ENCODE measurements at regions not wholly inside any gene's neighbourhood (a gene's known extent, or its start where the extent isn't known, plus 50 kb on each side); places are given as distances from the start of the nearest gene placed in this dataset.
A peak's percentile ranks its signal among the peaks of the same experiment; 100 is the strongest.

GRCh38 chr9:36728651-36729520 lies 156.2 kb downstream of the MELK start:
- Histone ChIP-seq H3F3A (ENCODE audit: insufficient read depth) (no peaks in the 10 kb centered on the region), H3K9ac (no peak overlapping the region), H3K4me2 (ENCODE audit: unreplicated experiment) (no peak overlapping the region), H3K9me2 (ENCODE audit: insufficient read depth) (no peaks in the 10 kb centered on the region), H3K36me3 (ENCODE audit: low read depth) (no peaks in the 10 kb centered on the region), H3K4me1 (ENCODE audit: insufficient read depth) (no peaks in the 10 kb centered on the region), H3K27ac (no peak overlapping the region), H2AFZ (no peak overlapping the region), H3K79me2 (ENCODE audit: insufficient read depth) (no peaks in the 10 kb centered on the region), H3K4me3 (no peak overlapping the region), H3K27me3 (replicated peaks; ENCODE audit: insufficient read depth) (peaks cover 11% of the 10 kb centered on the region; the same call in 1 of the 2 replicates), H3K9me3 (ENCODE audit: low read depth) (no peaks in the 10 kb centered on the region), H4K20me1 (ENCODE audit: insufficient read depth) (no peaks in the 10 kb centered on the region)
- in situ Hi-C loops (cut with MboI), result no loop called here
- TF ChIP-seq EZH2phosphoT487 (IDR thresholded peaks at IDR 0.05; ENCODE audit: insufficient read depth, low read depth) (no peak), EZH2 (IDR thresholded peaks at IDR 0.05; ENCODE audit: insufficient read depth, poor library complexity, severe bottlenecking) (no peak)
- peak; percentile 70 for DNase-seq
- 36 to 42% methylated on average over 5 of the region's 5 CpGs for WGBS, 2 experiments (ENCODE audit: low coverage in 1 of 2, low lambda C conversion rate in 2 of 2, missing lambda C conversion rate in 2 of 2)

GRCh38 chr9:36729906-36730305 lies 157.2 kb downstream of the MELK start:
- no peaks in the 10 kb centered on the region for H3K9me3 ChIP-seq (ENCODE audit: low read depth)
- no peaks in the 10 kb centered on the region for H3K4me1 ChIP-seq (ENCODE audit: insufficient read depth)
- no peak overlapping the region for H2AFZ ChIP-seq
- H3K9ac ChIP-seq, result no peak overlapping the region
- in situ Hi-C loops (cut with MboI), result no loop called here
- no peaks in the 10 kb centered on the region for H3K9me2 ChIP-seq (ENCODE audit: insufficient read depth)
- H3K79me2 ChIP-seq (ENCODE audit: insufficient read depth), result no peaks in the 10 kb centered on the region
- WGBS, 2 experiments (ENCODE audit: low coverage in 1 of 2, low lambda C conversion rate in 2 of 2, missing lambda C conversion rate in 2 of 2), result 49 to 50% methylated on average over 2 of the region's 2 CpGs
- H4K20me1 ChIP-seq (ENCODE audit: insufficient read depth), result no peaks in the 10 kb centered on the region
- H3K4me3 ChIP-seq, result no peak overlapping the region
- no peaks in the 10 kb centered on the region for H3F3A ChIP-seq (ENCODE audit: insufficient read depth)
- no peak overlapping the region for H3K4me2 ChIP-seq (ENCODE audit: unreplicated experiment)
- no peak for TF ChIP-seq EZH2phosphoT487 (IDR thresholded peaks at IDR 0.05; ENCODE audit: insufficient read depth, low read depth)
- TF ChIP-seq EZH2 (IDR thresholded peaks at IDR 0.05; ENCODE audit: insufficient read depth, poor library complexity, severe bottlenecking), result no peak
- H3K27ac ChIP-seq, result no peak overlapping the region
- H3K27me3 ChIP-seq (replicated peaks; ENCODE audit: insufficient read depth), result peaks cover 14% of the 10 kb centered on the region; the same call in 1 of the 2 replicates
- no peak for DNase-seq
- no peaks in the 10 kb centered on the region for H3K36me3 ChIP-seq (ENCODE audit: low read depth)

GRCh38 chr9:36730414-36730813 lies 157.7 kb downstream of the MELK start:
- TF ChIP-seq EZH2phosphoT487 (IDR thresholded peaks at IDR 0.05; ENCODE audit: insufficient read depth, low read depth), result no peak
- no peak for TF ChIP-seq EZH2 (IDR thresholded peaks at IDR 0.05; ENCODE audit: insufficient read depth, poor library complexity, severe bottlenecking)
- 30 to 48% methylated on average over 5 of the region's 5 CpGs for WGBS, 2 experiments (ENCODE audit: low coverage in 1 of 2, low lambda C conversion rate in 2 of 2, missing lambda C conversion rate in 2 of 2)
- H3K9me3 ChIP-seq (ENCODE audit: low read depth), result no peaks in the 10 kb centered on the region
- no peaks in the 10 kb centered on the region for H3K79me2 ChIP-seq (ENCODE audit: insufficient read depth)
- H3K4me3 ChIP-seq, result no peak overlapping the region
- H3K36me3 ChIP-seq (ENCODE audit: low read depth), result no peaks in the 10 kb centered on the region
- no peaks in the 10 kb centered on the region for H3K4me1 ChIP-seq (ENCODE audit: insufficient read depth)
- H3K27me3 ChIP-seq (replicated peaks; ENCODE audit: insufficient read depth), result peaks cover 14% of the 10 kb centered on the region
- H3K27ac ChIP-seq, result no peak overlapping the region
- H3K4me2 ChIP-seq (ENCODE audit: unreplicated experiment), result no peak overlapping the region
- no peak overlapping the region for H3K9ac ChIP-seq
- H3F3A ChIP-seq (ENCODE audit: insufficient read depth), result no peaks in the 10 kb centered on the region
- no peaks in the 10 kb centered on the region for H3K9me2 ChIP-seq (ENCODE audit: insufficient read depth)
- in situ Hi-C loops (cut with MboI), result no loop called here
- H4K20me1 ChIP-seq (ENCODE audit: insufficient read depth), result no peaks in the 10 kb centered on the region
- no peak for DNase-seq
- H2AFZ ChIP-seq, result no peak overlapping the region

GRCh38 chr9:36731068-36731956 lies 158.6 kb downstream of the MELK start:
- Histone ChIP-seq H3K9ac (no peak overlapping the region), H3K79me2 (ENCODE audit: insufficient read depth) (no peaks in the 10 kb centered on the region), H3K9me3 (ENCODE audit: low read depth) (no peaks in the 10 kb centered on the region), H4K20me1 (ENCODE audit: insufficient read depth) (no peaks in the 10 kb centered on the region), H3K27ac (no peak overlapping the region), H3K4me3 (no peak overlapping the region), H3K4me2 (ENCODE audit: unreplicated experiment) (no peak overlapping the region), H2AFZ (no peak overlapping the region), H3K36me3 (ENCODE audit: low read depth) (no peaks in the 10 kb centered on the region), H3K27me3 (replicated peaks; ENCODE audit: insufficient read depth) (peaks cover 14% of the 10 kb centered on the region), H3K4me1 (ENCODE audit: insufficient read depth) (no peaks in the 10 kb centered on the region), H3F3A (ENCODE audit: insufficient read depth) (no peaks in the 10 kb centered on the region), H3K9me2 (ENCODE audit: insufficient read depth) (no peaks in the 10 kb centered on the region)
- 40 to 53% methylated on average over 9 to 10 of the region's 10 CpGs for WGBS, 2 experiments (ENCODE audit: low coverage in 1 of 2, low lambda C conversion rate in 2 of 2, missing lambda C conversion rate in 2 of 2)
- DNase-seq, result peak; percentile 9
- in situ Hi-C loops (cut with MboI), result no loop called here
- TF ChIP-seq EZH2 (IDR thresholded peaks at IDR 0.05; ENCODE audit: insufficient read depth, poor library complexity, severe bottlenecking), result no peak
- no peak for TF ChIP-seq EZH2phosphoT487 (IDR thresholded peaks at IDR 0.05; ENCODE audit: insufficient read depth, low read depth)
